SJCRH30 (cell line): ENCODE measurements at regions not wholly inside any gene's neighbourhood (a gene's known extent, or its start where the extent isn't known, plus 50 kb on each side); places are given as distances from the start of the nearest gene placed in this dataset.
A peak's percentile ranks its signal among the peaks of the same experiment; 100 is the strongest.

Source experiments
- DNase-seq, 2 experiments: peaks; one replicate each; pipeline ENCODE4 v3.0.0-alpha.2; 2015 to 2020
- H3K27ac ChIP-seq: fragments of 250-450 bp; sonication (Bioruptor Pico); 2 replicates; pipeline ENCODE4 v1.5.1; 2020; ENCODE audit warnings: mild to moderate bottlenecking, moderate library complexity
- H3K27me3 ChIP-seq: fragments of 250-450 bp; sonication (Bioruptor Pico); 2 replicates; pipeline ENCODE4 v1.5.1; 2020; ENCODE audit warnings: mild to moderate bottlenecking, moderate library complexity
- H3K36me3 ChIP-seq: fragments of 250-450 bp; sonication (Bioruptor Pico); 2 replicates; pipeline ENCODE4 v1.5.1; 2020; ENCODE audit warnings: mild to moderate bottlenecking, moderate library complexity
- H3K4me1 ChIP-seq: fragments of 250-450 bp; sonication (Bioruptor Pico); 2 replicates; pipeline ENCODE4 v1.5.1; 2020; ENCODE audit warnings: mild to moderate bottlenecking, moderate library complexity
- H3K4me3 ChIP-seq: fragments of 250-450 bp; sonication (Bioruptor Pico); 2 replicates; pipeline ENCODE4 v1.5.1; 2020; ENCODE audit warnings: mild to moderate bottlenecking, moderate library complexity
- H3K9me3 ChIP-seq: fragments of 250-450 bp; sonication (Bioruptor Pico); replicated peaks from 2 replicates; pipeline ENCODE4 v1.5.1; 2020; ENCODE audit warnings: mild to moderate bottlenecking, moderate library complexity

DNA sequence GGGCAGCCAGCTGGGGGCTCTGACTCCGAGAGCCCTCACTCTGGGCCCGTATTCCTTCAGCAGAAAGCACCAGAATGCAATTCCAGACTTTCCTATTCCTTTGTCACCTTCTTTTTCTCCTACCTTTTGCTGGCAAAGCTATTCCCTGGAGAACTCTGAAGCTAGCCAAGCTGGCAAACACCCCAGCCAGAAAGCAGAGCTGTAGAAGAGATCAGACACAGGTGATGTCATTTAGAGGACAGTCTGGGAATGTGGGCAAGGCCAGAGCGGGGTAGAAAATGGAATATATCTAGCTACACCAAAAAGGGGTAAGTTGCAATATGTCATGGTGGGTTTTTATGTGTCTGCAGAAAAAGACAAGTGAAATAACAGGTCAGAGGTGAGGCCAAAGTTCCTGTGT lies 205.1 kb downstream of the NXPE2 start:
- Histone ChIP-seq H3K36me3 (no peaks in the 10 kb centered on the region), H3K27ac (no peak overlapping the region), H3K4me3 (no peak overlapping the region), H3K27me3 (no peaks in the 10 kb centered on the region), H3K4me1 (no peaks in the 10 kb centered on the region), H3K9me3 (no peaks in the 10 kb centered on the region)
- DNase-seq: no peak

DNA sequence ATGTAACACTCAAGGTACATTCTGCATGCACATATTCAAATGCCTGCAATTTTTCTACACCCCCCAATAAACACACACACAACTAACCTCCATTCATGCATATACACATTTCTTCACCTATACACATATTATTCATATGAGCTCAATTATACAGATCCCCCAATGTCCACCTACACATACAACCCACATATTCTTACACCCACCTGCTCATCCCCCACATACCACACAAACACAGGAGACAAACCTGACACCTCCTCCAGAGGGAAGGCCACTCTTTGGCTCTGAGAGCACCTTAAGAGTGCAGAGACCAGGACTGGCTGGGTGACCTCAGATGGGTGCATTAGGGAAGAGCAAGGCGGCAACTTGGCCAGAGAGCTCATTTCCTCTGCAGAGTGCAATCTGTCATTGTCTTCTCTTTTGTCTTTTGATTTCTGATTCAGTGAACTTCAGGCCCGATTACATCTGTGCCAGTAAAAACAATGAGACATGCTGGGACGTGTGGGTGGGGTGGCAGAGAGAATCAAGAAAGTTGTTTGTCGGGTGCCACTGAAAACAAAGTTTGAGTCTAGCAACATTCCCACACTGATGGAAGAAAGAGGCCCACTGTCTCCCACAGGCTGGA lies 208.4 kb downstream of the NXPE2 start:
- no peak for DNase-seq
- no peak overlapping the region for H3K4me3 ChIP-seq
- no peaks in the 10 kb centered on the region for H3K36me3 ChIP-seq

DNA sequence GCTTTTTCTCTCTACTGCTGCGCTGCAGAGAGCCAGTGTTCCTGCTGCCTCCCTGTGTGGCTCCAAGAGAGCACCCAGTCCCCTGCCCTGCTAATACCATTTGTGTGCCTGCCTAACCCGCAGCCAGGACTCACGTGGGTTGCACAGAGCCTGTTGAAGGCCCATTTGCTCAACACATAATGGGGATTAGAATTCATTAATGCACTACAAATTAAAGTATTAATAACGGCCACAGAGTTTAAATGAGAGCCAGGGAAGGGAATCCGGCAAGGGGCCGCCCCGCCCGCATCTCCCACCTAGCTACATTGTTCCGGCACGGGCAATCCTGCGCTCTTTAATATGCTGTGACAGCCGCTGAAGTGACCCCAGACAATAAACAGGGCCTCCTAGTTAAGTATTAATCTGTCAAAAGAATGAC lies 211.3 kb downstream of the NXPE2 start:
- H3K36me3 ChIP-seq: no peaks in the 10 kb centered on the region

More for the DNA sequence above, 208.4 kb downstream of the NXPE2 start:
- Histone ChIP-seq H3K4me1 (no peaks in the 10 kb centered on the region), H3K27me3 (no peaks in the 10 kb centered on the region), H3K27ac (no peak overlapping the region), H3K9me3 (no peaks in the 10 kb centered on the region)

DNA sequence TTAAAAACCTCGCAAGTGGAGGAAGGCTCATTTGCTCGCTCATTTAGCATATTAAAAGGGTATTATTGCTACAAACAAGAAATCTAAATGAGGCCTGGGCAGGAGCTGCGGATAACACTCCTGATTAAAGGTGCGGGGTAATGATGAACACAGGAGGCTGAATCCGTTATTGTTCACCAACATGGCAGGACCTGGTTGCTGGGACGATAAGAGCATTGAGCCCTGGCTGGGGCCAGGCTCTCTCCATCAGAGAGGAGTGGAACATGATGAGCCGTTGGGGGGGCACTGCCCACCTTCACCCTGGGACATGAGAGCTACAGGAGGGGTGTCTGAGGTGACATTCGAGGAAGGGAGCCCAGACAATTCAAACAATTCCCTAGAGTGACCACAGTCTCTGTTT lies 211.7 kb downstream of the NXPE2 start:
- no peak for DNase-seq
- Histone ChIP-seq H3K9me3 (no peaks in the 10 kb centered on the region), H3K36me3 (no peaks in the 10 kb centered on the region), H3K27me3 (no peaks in the 10 kb centered on the region), H3K27ac (no peak overlapping the region), H3K4me1 (no peaks in the 10 kb centered on the region), H3K4me3 (no peak overlapping the region)

More for the DNA sequence above, 211.3 kb downstream of the NXPE2 start:
- no peak for DNase-seq
- H3K27me3 ChIP-seq: no peaks in the 10 kb centered on the region
- no peaks in the 10 kb centered on the region for H3K9me3 ChIP-seq
- H3K4me1 ChIP-seq: no peaks in the 10 kb centered on the region
- no peak overlapping the region for H3K27ac ChIP-seq
- H3K4me3 ChIP-seq: no peak overlapping the region

DNA sequence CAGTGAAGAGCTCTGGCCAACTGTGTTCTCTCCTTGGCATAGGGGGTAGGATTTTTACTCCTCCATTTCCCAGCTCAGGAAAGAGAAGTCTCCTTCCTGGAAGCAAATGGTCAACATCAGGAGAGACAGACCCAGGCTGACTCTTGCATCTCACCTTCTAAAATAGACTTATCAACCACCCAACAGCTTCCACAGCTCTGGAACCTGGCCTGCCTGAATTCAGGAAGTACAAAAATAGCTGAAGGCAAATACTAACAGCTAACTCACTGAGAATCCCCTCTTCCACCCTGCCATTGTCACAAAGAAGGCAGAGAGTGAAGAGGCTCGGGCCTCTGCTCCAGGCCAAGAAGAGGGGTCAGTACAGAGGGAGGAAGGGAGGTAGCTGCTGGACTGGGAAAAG lies 213.6 kb downstream of the NXPE2 start:
- no peak for DNase-seq
- Histone ChIP-seq H3K4me3 (no peak overlapping the region), H3K27ac (no peak overlapping the region), H3K27me3 (no peaks in the 10 kb centered on the region), H3K36me3 (no peaks in the 10 kb centered on the region), H3K4me1 (no peaks in the 10 kb centered on the region), H3K9me3 (no peaks in the 10 kb centered on the region)

DNA sequence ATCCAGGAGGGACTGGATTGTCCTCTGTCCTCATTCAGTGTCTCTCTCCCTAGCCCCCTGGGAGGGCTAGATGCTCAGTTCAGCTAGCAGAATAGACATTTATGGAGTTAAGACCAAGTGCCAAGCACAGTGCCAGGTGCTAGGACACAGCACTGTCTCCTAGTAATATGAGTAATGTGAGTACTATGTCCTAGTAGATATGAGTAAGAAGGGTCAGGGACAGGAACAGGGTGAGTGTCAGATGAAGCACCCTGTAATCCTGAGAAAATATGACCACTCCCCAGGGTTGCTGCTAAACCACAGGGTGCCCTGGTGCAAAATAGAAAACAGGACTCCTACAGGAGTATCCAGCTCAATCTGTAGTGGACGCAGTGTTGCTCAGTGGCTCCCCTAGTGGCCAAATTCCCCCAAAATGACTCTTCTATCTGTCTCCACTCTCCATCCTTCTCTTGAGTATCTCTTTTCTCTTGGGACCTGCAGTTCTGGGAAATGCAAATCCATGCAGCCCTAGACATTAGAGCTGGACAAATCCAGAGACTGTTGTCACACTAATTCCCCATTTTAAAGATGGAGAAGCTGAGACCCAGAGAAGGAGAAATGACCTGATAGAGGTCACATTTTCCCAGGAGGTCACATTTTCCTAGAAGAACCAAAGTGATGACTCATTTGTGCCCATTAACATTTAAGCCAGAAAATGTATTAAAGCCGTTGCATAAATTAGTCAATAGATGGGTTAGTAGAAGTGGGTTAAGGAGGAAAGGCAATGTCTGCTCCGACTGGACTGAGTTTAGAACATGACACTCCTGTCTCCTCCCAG lies 214.3 kb downstream of the NXPE2 start:
- Histone ChIP-seq H3K4me1 (no peaks in the 10 kb centered on the region), H3K9me3 (no peaks in the 10 kb centered on the region), H3K36me3 (no peaks in the 10 kb centered on the region), H3K27me3 (no peaks in the 10 kb centered on the region), H3K27ac (no peak overlapping the region), H3K4me3 (no peak overlapping the region)
- DNase-seq: peak in 1 of 2 experiments; percentile 27

DNA sequence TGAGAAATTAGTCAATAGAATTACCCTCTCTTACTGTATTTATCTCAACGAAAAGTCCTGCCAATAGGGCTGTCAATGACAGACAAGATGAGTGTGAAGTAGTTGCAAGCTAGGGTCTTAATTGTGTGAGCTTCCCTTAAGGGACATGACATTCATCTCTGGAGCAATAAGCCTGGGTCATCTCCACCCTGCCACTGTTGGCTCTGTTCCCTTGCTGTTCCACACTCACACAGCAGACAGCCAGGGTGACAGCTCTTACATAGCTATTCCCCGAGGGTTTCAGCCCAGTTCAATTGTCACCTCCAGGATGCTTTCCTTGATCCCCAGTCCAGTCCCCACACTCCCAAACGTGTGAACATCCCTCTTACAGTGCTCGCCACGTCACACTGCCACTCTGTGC lies 215.0 kb downstream of the NXPE2 start:
- Histone ChIP-seq H3K4me3 (no peak overlapping the region), H3K36me3 (no peaks in the 10 kb centered on the region), H3K27ac (no peak overlapping the region), H3K9me3 (no peaks in the 10 kb centered on the region), H3K27me3 (no peaks in the 10 kb centered on the region), H3K4me1 (no peaks in the 10 kb centered on the region)
- DNase-seq: no peak

DNA sequence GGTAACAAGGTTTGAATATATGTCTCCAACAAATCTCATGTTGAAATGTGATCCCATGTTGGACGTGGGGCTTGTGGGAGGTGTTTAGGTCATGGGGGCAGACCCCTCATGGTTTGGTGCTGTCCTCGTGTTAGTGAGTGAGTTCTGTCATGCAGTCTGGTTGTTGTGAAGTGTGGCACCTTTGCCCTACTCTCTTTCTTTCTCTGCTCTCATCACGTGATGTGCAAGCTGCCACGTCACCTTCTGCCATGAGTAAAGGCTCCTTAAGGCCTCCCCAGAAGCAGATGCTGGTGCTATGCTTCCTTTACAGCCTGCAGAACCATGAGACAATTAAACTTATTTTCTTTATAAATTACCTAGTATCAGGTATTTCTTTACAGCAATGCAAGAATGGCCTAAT lies 218.3 kb downstream of the NXPE2 start:
- no peak overlapping the region for H3K27ac ChIP-seq
- no peaks in the 10 kb centered on the region for H3K36me3 ChIP-seq
- H3K4me3 ChIP-seq: no peak overlapping the region
- DNase-seq: no peak
- H3K4me1 ChIP-seq: no peaks in the 10 kb centered on the region
- H3K27me3 ChIP-seq: no peaks in the 10 kb centered on the region
- H3K9me3 ChIP-seq: no peaks in the 10 kb centered on the region

DNA sequence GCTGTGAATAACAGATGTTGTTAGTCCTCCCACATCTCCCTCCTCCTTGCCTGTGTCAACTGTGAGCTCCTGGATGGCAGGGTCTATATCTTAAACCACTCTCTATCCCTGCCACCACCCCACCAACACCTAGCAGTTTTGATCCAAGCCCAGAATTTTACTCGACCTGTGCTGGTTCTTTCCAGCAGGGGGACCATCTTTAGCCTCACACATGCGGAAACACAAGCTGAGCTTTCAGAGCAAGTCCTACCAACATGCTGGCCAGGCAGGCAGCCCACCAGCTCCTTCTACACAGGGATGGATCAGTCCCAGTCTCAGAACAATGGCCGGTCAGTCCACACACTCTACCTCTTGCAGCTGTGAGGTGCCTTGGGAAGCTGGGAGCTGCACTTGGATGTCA lies 231.5 kb downstream of the NXPE2 start:
- Histone ChIP-seq H3K4me1 (no peaks in the 10 kb centered on the region), H3K4me3 (no peak overlapping the region), H3K9me3 (no peaks in the 10 kb centered on the region), H3K27ac (no peak overlapping the region), H3K36me3 (no peaks in the 10 kb centered on the region), H3K27me3 (no peaks in the 10 kb centered on the region)
- no peak for DNase-seq

DNA sequence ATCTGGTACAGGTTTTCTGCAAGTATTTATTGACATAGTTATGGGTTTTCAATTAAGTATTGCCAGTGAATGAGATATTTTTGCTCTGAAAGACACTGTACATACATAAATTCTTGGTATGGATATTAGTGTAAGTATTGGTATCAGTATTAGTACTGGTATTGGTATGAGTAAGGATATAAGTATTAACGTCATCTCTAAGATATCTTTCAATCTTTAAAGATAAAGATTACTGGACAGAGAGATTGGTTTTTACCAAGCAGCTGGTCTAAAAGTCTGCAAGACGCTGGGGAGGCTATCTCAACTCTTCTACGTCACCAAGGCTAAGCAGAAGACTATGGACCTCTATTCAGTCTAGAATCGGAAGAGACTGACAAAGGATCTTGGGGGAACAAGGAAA lies 234.5 kb downstream of the NXPE2 start:
- DNase-seq: no peak
- Histone ChIP-seq H3K4me1 (no peaks in the 10 kb centered on the region), H3K27me3 (no peaks in the 10 kb centered on the region), H3K4me3 (no peak overlapping the region), H3K27ac (no peak overlapping the region), H3K36me3 (no peaks in the 10 kb centered on the region), H3K9me3 (no peaks in the 10 kb centered on the region)

DNA sequence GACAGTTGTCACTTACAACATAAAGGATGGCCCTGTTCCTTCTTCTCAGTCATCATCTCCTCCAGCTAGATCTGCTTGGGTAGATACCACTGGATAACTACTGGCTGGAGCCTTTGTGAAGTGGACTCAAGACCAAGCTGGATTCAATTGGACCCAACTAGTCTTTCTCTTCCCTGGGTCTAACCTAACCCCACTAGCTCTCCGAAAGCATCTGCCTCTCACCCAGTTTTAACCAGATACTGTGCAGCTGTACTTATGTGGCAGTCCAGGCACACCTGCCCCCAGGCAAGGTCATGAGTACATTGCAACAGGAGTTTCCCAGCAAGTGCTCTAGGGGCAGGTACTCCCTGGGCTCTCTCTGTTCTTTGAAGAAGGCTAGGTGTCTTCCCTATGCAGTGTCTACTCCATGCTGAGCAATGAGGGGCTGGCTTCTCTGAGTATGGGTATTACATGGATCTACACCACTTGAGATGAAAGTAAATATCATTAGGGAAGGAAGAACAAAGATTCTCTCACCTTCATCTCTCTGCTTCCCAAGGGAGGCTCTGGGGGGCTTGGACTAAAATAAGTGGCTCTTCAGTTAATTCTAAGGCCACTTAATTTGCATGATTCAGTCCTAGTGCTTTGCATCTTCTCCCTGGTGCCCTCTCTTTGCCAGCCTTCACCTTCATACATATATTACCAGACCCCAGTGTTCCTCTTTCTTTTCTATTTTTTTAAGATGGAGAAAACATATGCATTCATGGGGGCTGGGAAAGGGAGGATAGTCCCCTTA lies 236.1 kb downstream of the NXPE2 start:
- Histone ChIP-seq H3K27me3 (no peaks in the 10 kb centered on the region), H3K9me3 (no peaks in the 10 kb centered on the region), H3K27ac (no peak overlapping the region), H3K4me1 (no peaks in the 10 kb centered on the region), H3K36me3 (no peaks in the 10 kb centered on the region), H3K4me3 (no peak overlapping the region)
- no peak for DNase-seq

DNA sequence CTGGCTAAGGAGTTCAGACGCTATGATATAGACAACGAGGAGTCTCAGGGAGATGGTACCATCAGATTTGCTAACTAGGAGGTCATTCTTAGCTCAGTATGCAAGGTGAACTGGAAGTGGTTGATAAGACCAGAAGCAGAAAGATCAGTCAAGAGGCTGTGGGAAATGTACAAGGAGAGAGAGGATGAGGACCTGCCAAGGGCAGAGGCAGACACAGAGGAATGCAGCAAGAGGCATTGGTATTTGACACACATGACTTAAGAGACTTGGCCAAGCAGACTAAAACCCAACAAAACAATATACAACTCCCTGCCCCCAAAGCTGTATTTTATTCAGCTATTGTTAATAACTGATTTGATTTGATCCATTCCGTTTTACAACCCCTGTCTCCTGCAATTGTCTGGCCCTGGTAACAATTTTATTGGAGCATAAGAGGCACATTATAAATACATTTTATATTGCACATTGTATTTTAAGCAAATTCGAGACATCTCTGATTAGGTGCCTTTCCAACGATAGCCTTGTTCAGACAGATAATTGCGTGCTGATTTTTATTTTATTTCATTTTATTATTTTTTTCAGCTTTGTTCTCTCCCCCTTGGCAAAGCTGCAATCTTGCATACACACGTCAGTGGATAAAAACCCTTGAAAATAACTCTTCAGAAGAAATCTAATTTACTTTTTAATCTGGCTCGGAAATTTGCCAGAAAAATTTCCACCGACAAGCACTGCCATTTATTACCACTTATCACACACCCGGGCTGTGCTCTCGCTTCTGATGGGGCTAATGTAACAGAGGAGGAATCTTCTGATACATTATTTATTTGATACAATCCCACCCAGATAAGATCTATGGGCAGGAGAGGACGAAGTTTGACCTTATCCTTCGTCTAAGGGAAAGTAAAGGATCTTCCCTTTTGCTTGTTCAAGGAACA lies 237.8 kb downstream of the NXPE2 start:
- Histone ChIP-seq H3K27me3 (no peaks in the 10 kb centered on the region), H3K27ac (no peak overlapping the region), H3K4me3 (no peak overlapping the region), H3K4me1 (no peaks in the 10 kb centered on the region), H3K36me3 (no peaks in the 10 kb centered on the region), H3K9me3 (no peaks in the 10 kb centered on the region)
- DNase-seq: no peak

DNA sequence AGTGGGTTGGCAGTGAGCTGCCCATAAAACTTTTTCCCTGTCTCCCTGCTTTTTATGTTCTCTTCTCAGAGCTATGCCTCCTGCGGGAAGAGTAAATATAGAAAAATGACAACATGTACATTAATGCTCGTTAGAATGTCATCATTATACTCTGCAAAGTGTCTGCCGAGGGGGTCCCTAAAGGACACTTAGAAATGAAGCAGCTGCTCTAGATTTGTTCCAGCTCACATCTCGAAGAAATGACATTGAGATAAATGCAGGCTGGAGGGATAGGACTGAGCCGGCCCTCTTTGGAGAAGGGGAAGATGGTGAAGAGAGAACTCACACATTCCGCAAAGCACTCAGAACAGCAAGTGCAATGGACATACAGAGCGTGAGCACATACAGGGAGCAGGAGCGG lies 240.0 kb downstream of the NXPE2 start:
- Histone ChIP-seq H3K27me3 (no peaks in the 10 kb centered on the region), H3K36me3 (no peaks in the 10 kb centered on the region), H3K4me3 (no peak overlapping the region), H3K27ac (no peak overlapping the region), H3K9me3 (no peaks in the 10 kb centered on the region), H3K4me1 (no peaks in the 10 kb centered on the region)
- DNase-seq: no peak

DNA sequence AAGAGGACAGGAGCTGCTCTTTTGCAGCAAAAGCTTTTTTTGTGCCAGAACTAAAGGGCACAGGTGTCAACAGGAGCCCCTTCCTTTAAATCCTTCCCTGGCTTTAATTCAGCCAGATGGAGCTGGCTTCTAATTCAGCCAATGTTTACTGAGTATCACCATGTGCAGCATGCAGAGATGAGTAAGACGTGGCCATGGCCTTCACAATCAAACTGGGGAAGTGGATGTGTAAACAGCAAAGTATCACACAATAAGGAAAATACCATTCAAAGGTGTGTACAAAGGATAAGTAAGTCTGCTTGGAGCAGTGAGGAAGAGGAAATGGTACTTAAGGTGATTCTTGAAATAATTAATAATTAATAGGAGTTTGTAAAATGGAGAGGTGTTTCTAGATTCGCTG lies 243.4 kb downstream of the NXPE2 start:
- H3K27me3 ChIP-seq: no peaks in the 10 kb centered on the region
- DNase-seq: no peak
- H3K4me3 ChIP-seq: no peak overlapping the region
- no peak overlapping the region for H3K27ac ChIP-seq
- no peaks in the 10 kb centered on the region for H3K36me3 ChIP-seq
- H3K4me1 ChIP-seq: no peaks in the 10 kb centered on the region
- H3K9me3 ChIP-seq: no peaks in the 10 kb centered on the region
